HG03460 (cell line): ENCODE measurements at regions not wholly inside any gene's neighbourhood (a gene's known extent, or its start where the extent isn't known, plus 50 kb on each side); places are given as distances from the start of the nearest gene placed in this dataset.
"Not testable (repeated sequence)": the region's sequence is repeated elsewhere in the genome, so short reads cannot be mapped to it uniquely, and the experiment has no call there.

ENCODE experiments used
- ATAC-seq: cut with Tn5 transposase; IDR thresholded peaks from one replicate; pipeline ENCODE4 v1.9.1; 2021; ENCODE audit not compliant: unreplicated experiment

DNA sequence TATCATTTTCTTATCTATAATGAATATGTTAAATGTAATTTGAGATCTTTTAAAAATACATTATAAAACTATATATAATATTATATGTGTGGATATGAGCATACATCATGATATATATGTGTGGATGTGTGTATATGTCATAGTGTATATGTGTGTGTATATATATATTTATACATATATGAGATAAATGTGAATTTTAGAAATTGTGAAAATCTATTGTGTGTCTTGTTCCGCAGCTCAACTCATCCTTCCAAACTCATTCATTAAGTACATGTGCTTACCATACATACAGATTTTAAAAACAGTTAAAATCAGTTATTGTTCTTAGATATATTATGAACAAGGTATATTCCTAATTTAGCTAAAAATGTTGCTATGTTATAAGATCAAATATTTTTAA lies 435.2 kb upstream of the MIR17HG start:
- ATAC-seq, result no peak

DNA sequence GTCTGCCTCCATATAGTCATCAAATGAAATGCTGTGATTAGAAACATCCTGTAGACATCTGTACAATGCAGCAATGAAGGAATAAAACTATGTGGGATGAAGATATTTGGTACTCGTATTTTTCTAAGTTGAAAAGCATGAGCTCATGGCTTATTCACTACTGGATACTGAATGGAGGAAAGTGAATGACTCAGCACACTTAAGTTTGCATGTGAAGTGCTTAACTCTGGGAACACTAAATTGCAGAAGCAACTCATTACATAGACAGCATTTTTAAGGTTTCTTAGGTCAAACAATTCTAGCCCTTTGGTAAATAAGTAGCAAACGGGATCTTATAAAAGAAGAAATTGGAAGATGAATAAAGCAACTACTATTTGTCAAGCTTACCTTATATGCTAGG lies 429.0 kb upstream of the MIR17HG start:
- ATAC-seq, result no peak

DNA sequence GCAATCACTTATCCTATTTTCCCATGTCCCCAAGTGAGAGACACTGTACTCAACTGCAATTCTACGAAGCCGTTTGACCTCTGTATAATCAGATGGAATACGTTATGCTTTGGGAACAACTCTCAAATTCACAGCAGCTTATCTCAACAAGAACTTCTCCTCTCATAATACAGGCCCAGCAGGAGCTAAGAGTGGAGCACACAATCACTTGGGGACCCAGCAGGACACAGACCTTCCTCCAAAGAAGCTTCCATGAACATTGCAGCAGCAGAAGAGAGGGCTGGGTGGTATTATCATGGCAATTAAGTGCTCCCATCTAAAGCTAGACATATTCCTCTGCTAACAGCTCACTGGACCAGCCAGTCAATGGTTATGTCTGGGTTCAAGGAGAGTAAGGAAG lies 428.3 kb upstream of the MIR17HG start:
- ATAC-seq, result no peak

- no peak for ATAC-seq
These were observed 421.0 kb upstream of the MIR17HG start for GRCh38 chr13:90926459-90926858.

GRCh38 chr13:90928109-90928508 lies 419.4 kb upstream of the MIR17HG start:
- ATAC-seq, result no peak

- no peak for ATAC-seq
These were observed 414.2 kb upstream of the MIR17HG start for GRCh38 chr13:90933097-90933826.

DNA sequence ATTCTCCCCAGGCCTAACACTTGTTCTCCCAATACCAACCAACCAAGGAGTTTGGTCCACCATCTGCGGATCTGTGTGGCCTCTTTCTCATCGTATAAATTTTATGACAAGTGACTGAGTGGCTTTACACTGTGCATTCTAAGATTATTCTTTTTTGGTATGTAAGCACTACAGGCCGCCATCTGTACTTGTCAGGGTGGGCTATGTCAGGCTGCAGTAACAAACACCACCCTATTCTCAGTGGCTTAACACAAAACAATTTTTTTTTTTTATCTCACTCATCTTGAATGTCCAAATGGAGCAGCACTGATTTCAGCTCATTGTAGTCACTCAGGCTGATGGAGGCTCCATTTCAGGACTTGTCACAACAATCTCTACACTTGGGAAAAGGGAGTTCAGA lies 412.7 kb upstream of the MIR17HG start:
- no peak for ATAC-seq

DNA sequence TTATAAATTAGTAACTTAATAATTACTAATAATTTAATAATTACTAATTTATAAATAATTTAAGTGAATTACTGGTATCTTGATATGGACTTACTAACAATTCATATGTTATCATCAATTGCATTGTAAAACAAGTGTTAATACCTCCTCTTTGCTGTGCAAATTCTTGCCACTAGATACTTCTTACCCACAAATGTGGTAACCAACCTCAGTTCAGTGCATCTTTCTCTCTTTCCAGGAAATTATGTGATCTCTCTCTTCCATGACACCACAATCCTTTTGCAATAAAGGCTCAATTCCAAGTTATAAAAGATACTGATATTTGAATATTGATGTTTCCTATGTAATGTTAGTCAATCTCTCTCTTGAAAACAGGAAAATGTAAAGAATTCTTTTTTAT lies 408.6 kb upstream of the MIR17HG start:
- ATAC-seq, result no peak

DNA sequence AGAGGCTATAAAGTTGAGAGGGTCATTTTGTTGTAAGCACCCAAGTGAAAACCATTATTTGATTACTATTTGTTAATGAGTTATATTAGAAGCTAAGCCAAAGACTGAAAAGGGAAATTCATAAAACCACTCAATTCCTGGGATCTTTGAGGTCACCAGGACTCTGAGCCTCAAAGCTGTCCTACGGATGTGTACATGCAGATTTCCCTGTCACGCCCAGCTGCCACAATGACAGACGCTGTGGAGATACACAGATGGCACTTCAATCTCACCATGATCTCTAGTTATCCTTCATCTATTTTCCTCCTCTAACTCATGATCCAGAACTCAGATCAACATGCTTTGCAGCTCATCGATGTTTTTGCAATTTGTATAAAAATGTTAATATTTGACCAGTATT lies 403.5 kb upstream of the MIR17HG start:
- ATAC-seq, result no peak

- ATAC-seq, result not testable (repeated sequence)
These were observed 402.3 kb upstream of the MIR17HG start for GRCh38 chr13:90945146-90945545.

DNA sequence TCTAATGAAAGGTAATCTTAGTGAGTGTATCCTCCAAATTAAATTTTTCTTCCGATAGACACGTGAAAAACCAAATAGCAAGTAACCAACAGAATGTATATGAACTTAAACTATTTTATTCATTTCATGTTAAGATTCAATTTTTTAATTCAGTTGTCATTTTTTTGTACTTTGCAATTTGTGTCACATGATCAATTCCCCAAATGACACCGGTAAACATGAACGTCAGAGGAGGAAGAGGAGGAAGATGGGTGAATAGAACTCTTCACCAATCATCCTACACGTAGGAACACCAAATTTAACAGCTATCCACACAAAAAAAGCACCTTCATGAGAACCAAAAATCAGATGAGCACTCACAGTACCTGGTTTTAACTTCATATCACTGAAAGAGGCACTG lies 401.4 kb upstream of the MIR17HG start:
- ATAC-seq, result not testable (repeated sequence)

DNA sequence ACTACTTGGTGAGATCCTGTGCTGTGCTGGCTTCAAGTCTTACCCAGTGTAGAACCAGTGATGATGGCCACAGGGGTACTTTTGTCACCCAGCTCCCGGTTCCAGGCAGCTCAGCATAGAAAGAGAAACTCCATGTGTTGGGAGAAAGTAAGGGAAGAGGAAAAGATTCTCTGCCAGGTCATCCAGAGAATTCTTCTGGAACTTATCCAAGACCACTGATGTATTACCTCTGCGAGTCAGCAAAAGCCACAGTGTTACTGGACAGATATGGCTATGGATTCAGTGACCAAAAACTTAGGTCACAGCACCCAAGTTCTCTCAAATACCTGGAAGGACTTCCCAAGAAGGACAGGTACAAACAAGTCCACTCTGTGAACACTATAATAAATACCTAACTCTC lies 399.5 kb upstream of the MIR17HG start:
- ATAC-seq, result no peak

DNA sequence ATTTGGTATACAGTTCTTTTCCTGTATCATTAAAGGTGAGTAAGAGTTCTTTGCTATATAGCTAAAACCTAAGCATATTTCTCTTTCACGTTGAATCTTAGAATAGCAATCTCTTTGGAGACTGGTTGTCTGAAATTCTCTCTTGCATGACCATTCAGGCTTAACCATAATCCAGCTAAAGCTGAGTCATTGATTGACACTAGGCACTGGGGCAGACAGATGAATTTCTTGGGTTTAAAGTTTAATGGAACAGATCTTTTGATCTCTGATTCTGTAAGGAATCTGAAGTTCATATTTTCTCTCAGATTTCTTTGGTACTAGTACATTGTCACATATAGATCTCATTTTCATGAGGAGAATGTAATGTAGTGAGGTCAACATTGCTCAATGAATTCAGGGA lies 397.3 kb upstream of the MIR17HG start:
- ATAC-seq, result no peak

DNA sequence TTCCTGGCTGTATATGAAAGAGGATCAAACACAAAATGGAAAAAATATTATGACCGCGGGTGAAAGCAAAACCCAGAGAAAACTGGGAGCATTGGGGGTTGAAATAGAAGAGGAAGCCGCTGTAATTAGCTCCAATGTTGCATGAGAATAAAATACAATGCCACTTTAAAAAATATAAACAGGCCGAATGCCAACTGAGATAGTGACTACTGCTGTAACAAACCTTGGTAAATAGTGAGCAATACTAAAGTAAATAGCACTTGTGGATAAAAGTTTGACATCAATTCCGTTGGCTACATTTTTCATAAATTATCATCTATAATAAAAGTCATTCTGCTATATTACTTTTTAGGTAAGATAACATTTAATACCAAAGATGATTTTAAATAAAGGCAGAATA lies 395.8 kb upstream of the MIR17HG start:
- no peak for ATAC-seq

DNA sequence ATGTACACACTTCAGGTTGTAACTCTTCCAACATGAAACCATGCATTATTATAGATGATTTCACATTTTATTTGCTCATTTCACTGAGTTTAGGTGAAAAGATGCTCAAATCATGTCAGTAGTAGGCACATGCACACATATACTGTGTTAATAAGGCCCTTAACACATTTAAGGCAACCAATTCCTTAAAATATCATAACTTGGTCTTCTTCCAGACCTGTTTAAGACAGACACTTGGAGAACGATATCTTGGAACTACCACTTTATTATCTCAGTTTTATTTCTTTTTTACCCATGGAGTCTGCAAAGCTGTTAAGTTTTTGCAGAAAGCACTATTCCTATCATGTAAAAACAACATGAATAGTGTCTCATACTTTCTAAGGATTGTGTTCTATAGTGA lies 395.2 kb upstream of the MIR17HG start:
- no peak for ATAC-seq

DNA sequence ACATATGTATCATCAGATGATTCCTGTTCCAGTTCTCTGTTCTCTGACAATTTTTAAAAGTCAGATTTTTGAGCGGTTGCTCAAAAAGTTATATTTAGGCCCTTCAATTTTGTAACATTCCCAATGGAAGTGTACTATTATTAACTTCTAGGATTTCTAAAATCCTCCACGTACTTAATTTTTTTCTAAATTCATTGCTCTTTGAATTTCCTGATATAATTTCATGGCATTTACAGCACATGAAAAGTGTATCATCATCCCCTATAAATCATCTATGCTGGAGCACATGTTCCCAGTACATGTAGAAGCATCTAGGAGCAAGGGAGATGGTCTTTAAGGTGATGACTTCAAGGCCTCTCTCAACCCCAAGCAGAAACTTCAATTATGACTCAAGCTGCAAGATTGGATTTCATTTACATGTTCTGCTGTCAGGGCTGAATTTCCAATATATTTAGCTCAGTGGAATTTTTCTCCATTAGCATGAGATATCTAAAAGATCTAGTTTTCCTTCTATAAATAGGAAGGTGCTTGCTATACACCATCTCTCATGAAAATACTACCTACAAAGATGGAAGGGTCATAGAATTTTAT lies 392.8 kb upstream of the MIR17HG start:
- no peak for ATAC-seq

DNA sequence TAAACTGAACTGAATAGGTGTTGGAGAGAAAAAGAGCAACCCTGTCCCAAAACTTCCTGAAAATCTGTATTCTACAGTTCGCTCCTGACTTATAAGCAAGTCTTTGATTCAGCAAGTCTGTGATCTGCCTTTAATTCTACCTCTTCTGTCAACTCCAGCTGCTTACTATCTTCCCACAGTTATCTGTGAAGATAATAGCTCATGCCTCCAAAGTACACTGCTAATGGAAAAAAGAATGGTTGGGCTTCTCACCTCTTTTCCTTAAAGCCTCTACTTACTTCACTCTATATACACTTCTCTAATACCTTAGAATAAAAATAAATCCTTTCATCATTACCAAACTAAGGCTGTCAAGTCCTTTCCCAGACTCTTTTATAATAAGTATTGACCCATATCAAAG lies 391.5 kb upstream of the MIR17HG start:
- ATAC-seq, result no peak

- ATAC-seq, result no peak
These were observed 388.6 kb upstream of the MIR17HG start for GRCh38 chr13:90958866-90959265.

- ATAC-seq, result no peak
These were observed 379.2 kb upstream of the MIR17HG start for GRCh38 chr13:90968166-90968904.

DNA sequence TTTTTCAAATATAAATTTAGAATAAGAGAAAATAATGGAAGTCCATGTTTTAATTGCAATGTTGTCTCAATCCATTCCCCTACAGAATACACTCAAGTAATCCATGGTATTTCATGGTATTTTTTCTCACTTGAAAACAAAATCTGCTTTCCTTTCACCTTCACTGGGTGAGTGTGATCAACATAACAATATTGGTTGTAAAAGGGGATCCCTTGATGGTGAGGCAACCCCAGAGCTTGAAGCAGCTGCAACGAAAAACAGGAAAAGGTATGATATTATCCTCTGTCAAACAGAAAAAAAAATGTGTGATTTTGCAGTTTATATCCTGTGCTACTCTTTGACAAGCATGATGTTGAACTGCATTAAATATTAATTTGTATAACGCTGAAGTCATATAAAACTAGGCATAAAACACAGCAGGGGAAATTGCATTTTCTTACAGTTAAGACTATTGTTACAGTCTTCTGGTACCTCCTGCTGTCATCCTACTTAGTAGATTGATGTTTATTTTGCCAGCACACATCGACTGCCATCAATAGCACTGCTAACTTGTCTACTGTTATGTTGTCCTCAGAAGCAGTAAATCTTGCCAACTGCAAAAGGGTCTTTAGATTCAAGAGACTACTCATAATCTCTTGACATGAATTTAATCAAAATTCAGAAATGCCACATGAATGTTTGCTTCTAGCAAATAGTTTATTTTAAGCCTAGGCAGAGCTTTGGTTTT lies 373.1 kb upstream of the MIR17HG start:
- ATAC-seq, result no peak

DNA sequence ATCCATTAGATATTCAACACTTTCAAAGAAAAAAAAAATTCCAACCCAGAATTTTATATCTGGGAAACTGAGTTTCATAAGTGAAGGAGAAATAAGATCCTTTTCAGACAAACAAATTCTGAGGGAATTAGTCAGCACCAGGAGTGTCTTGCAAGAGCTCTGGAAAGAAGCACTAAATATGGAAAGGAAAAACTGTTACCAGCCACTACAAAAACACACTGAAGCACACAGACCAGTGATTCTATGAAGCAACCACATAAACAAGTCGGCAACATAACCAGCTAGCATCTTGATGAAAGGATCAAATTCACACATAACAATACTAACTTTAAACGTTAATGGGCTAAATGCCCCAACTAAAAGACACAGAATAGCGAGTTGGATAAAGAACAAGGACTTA lies 368.4 kb upstream of the MIR17HG start:
- no peak for ATAC-seq

DNA sequence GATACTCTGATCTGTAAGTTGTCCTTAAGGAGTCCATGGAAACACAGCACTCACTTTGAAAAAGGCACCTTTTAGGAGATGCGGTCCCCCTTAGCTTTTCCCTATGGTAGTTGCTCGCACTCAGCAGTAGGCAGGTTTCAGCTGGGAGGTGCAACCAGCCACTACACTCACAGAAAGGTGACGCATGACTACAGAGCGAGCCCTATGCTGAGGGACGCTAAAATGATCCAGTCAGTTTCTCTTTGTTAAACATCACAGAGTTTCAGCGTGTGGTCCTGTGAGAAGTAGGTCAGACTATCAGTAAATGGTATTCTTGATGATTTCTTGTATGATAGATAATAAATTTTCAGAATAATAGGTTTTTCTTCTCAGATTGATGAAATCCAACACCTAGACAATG lies 362.7 kb upstream of the MIR17HG start:
- no peak for ATAC-seq
